ENCODE measurements at regions not wholly inside any gene's neighbourhood (a gene's known extent, or its start where the extent isn't known, plus 50 kb on each side); places are given as distances from the start of the nearest gene placed in this dataset.

- no peak for DNase-seq
- H3K27ac ChIP-seq (ENCODE audit: low read depth in 1 of 3, low read length in 2 of 3) = no peak overlapping the region
- H3K27me3 ChIP-seq (ENCODE audit: control insufficient read depth in 3 of 3, insufficient read depth in 3 of 3, low read length in 3 of 3) = no peaks in the 10 kb centered on the region
- peaks cover 0 to 7% (median 0%) of the 10 kb centered on the region in 3 donors for H3K4me1 ChIP-seq (ENCODE audit: control insufficient read depth in 3 of 3, insufficient read depth in 2 of 3, low read depth in 1 of 3, low read length in 2 of 3)
- no peak for FAIRE-seq
- H3K36me3 ChIP-seq (ENCODE audit: control insufficient read depth in 3 of 3, insufficient read depth in 2 of 3, low read depth in 1 of 3, low read length in 3 of 3) = no peaks in the 10 kb centered on the region
- WGBS, 3 donors = 68 to 75% (median 72%) methylated on average over 6 of the region's 6 CpGs
- no peak overlapping the region for H3K4me3 ChIP-seq (ENCODE audit: low read depth in 1 of 3, low read length in 3 of 3)
- no peaks in the 10 kb centered on the region for H3K9me3 ChIP-seq (ENCODE audit: control insufficient read depth in 2 of 2, insufficient read depth in 1 of 2, low read depth in 1 of 2, low read length in 1 of 2)
These were observed 413.2 kb downstream of the GJA1 start for GRCh38 chr6:121848523-121849255.

GRCh38 chr6:121849477-121849876 is 414.0 kb downstream of the GJA1 start:
- Histone ChIP-seq H3K36me3 (ENCODE audit: control insufficient read depth in 3 of 3, insufficient read depth in 2 of 3, low read depth in 1 of 3, low read length in 3 of 3) (no peaks in the 10 kb centered on the region), H3K4me1 (ENCODE audit: control insufficient read depth in 3 of 3, insufficient read depth in 2 of 3, low read depth in 1 of 3, low read length in 2 of 3) (peaks cover 0 to 7% (median 7%) of the 10 kb centered on the region in 3 donors), H3K27ac (ENCODE audit: low read depth in 1 of 3, low read length in 2 of 3) (no peak overlapping the region), H3K4me3 (ENCODE audit: low read depth in 1 of 3, low read length in 3 of 3) (no peak overlapping the region), H3K9me3 (ENCODE audit: control insufficient read depth in 2 of 2, insufficient read depth in 1 of 2, low read depth in 1 of 2, low read length in 1 of 2) (no peaks in the 10 kb centered on the region), H3K27me3 (ENCODE audit: control insufficient read depth in 3 of 3, insufficient read depth in 3 of 3, low read length in 3 of 3) (no peaks in the 10 kb centered on the region)
- FAIRE-seq = no peak
- WGBS, 3 donors = 56 to 80% (median 65%) methylated on average over 5 of the region's 5 CpGs
- peak; percentile 23 to 66 for DNase-seq

DNA sequence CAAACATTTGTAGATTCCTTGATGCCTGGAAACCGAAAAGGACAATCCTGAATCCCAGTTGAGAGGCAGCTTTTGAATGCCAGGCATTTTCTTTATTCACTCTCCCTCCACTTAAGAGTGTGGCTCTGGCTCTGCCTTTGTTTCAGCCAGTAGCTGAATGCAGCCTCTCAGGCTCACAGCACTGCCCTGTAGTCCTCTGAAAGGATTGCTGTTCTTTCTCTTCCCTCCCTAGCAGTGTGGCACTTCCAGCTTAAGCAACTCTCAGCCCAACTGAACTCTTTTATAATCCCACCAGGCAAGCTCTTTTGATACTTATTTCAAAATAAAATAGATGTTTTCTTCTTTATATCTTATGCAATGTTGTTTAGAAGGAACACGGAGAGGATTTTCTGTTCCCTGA is 415.6 kb downstream of the GJA1 start:
- no peak overlapping the region for H3K27ac ChIP-seq (ENCODE audit: low read depth in 1 of 3, low read length in 2 of 3)
- FAIRE-seq (no peak), DNase-seq (no peak)
- H3K9me3 ChIP-seq (ENCODE audit: control insufficient read depth in 2 of 2, insufficient read depth in 1 of 2, low read depth in 1 of 2, low read length in 1 of 2) = no peaks in the 10 kb centered on the region
- H3K4me3 ChIP-seq (ENCODE audit: low read depth in 1 of 3, low read length in 3 of 3) = no peak overlapping the region
- H3K27me3 ChIP-seq (ENCODE audit: control insufficient read depth in 3 of 3, insufficient read depth in 3 of 3, low read length in 3 of 3) = no peaks in the 10 kb centered on the region
- H3K4me1 ChIP-seq (ENCODE audit: control insufficient read depth in 3 of 3, insufficient read depth in 2 of 3, low read depth in 1 of 3, low read length in 2 of 3) = peaks cover 0 to 10% (median 7%) of the 10 kb centered on the region in 3 donors
- 66 to 81% (median 78%) methylated on average over 2 of the region's 2 CpGs for WGBS, 3 donors
- H3K36me3 ChIP-seq (ENCODE audit: control insufficient read depth in 3 of 3, insufficient read depth in 2 of 3, low read depth in 1 of 3, low read length in 3 of 3) = no peaks in the 10 kb centered on the region

- peak; percentile 62 to 70 for DNase-seq
- WGBS, 3 donors = 5 to 62% (median 48%) methylated on average over 4 of the region's 4 CpGs
- no peak for FAIRE-seq
- Histone ChIP-seq H3K4me1 (ENCODE audit: control insufficient read depth in 3 of 3, insufficient read depth in 2 of 3, low read depth in 1 of 3, low read length in 2 of 3) (peaks cover 0 to 10% (median 0%) of the 10 kb centered on the region in 3 donors), H3K27me3 (ENCODE audit: control insufficient read depth in 3 of 3, insufficient read depth in 3 of 3, low read length in 3 of 3) (no peaks in the 10 kb centered on the region), H3K36me3 (ENCODE audit: control insufficient read depth in 3 of 3, insufficient read depth in 2 of 3, low read depth in 1 of 3, low read length in 3 of 3) (no peaks in the 10 kb centered on the region), H3K27ac (ENCODE audit: low read depth in 1 of 3, low read length in 2 of 3) (no peak overlapping the region), H3K4me3 (ENCODE audit: low read depth in 1 of 3, low read length in 3 of 3) (no peak overlapping the region), H3K9me3 (ENCODE audit: control insufficient read depth in 2 of 2, insufficient read depth in 1 of 2, low read depth in 1 of 2, low read length in 1 of 2) (no peaks in the 10 kb centered on the region)
These were observed 418.2 kb downstream of the GJA1 start for GRCh38 chr6:121853686-121854085.

DNA sequence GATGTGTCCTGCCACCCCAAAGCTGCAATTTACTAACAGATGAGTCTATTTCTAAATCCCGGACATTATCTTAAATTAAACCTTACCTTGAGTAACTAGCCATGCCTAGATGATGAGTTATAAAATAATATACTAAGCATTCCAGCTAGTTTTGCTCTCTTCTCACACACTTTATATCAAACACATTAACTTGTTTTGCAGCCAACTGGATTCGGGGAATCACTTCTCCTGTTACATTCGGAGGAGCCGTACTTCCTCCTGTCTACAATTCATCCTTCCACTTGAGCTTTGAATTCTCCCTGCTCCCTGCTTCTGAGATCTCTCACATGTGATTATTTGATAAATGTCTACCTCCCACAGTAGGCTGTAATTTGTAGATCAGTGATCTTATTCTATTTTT is 420.1 kb downstream of the GJA1 start:
- Histone ChIP-seq H3K36me3 (ENCODE audit: control insufficient read depth in 3 of 3, insufficient read depth in 2 of 3, low read depth in 1 of 3, low read length in 3 of 3) (no peaks in the 10 kb centered on the region), H3K4me3 (ENCODE audit: low read depth in 1 of 3, low read length in 3 of 3) (no peak overlapping the region), H3K27me3 (ENCODE audit: control insufficient read depth in 3 of 3, insufficient read depth in 3 of 3, low read length in 3 of 3) (no peaks in the 10 kb centered on the region), H3K9me3 (ENCODE audit: control insufficient read depth in 2 of 2, insufficient read depth in 1 of 2, low read depth in 1 of 2, low read length in 1 of 2) (no peaks in the 10 kb centered on the region), H3K27ac (ENCODE audit: low read depth in 1 of 3, low read length in 2 of 3) (no peak overlapping the region), H3K4me1 (ENCODE audit: control insufficient read depth in 3 of 3, insufficient read depth in 2 of 3, low read depth in 1 of 3, low read length in 2 of 3) (peaks cover 0 to 10% (median 0%) of the 10 kb centered on the region in 3 donors)
- no peak for FAIRE-seq
- 76 to 88% (median 85%) methylated on average over 4 of the region's 4 CpGs for WGBS, 3 donors
- DNase-seq = no peak

GRCh38 chr6:121856296-121856695 is 420.9 kb downstream of the GJA1 start:
- H3K27me3 ChIP-seq (ENCODE audit: control insufficient read depth in 3 of 3, insufficient read depth in 3 of 3, low read length in 3 of 3) = no peaks in the 10 kb centered on the region
- H3K36me3 ChIP-seq (ENCODE audit: control insufficient read depth in 3 of 3, insufficient read depth in 2 of 3, low read depth in 1 of 3, low read length in 3 of 3) = no peaks in the 10 kb centered on the region
- peaks cover 0 to 10% (median 0%) of the 10 kb centered on the region in 3 donors for H3K4me1 ChIP-seq (ENCODE audit: control insufficient read depth in 3 of 3, insufficient read depth in 2 of 3, low read depth in 1 of 3, low read length in 2 of 3)
- no peak overlapping the region for H3K4me3 ChIP-seq (ENCODE audit: low read depth in 1 of 3, low read length in 3 of 3)
- 69 to 91% (median 89%) methylated on average over 2 of the region's 2 CpGs for WGBS, 3 donors
- no peak overlapping the region for H3K27ac ChIP-seq (ENCODE audit: low read depth in 1 of 3, low read length in 2 of 3)
- H3K9me3 ChIP-seq (ENCODE audit: control insufficient read depth in 2 of 2, insufficient read depth in 1 of 2, low read depth in 1 of 2, low read length in 1 of 2) = no peaks in the 10 kb centered on the region
- DNase-seq = no peak
- FAIRE-seq = no peak

GRCh38 chr6:121857551-121857950 is 422.1 kb downstream of the GJA1 start:
- Histone ChIP-seq H3K4me3 (ENCODE audit: low read depth in 1 of 3, low read length in 3 of 3) (no peak overlapping the region), H3K27me3 (ENCODE audit: control insufficient read depth in 3 of 3, insufficient read depth in 3 of 3, low read length in 3 of 3) (no peaks in the 10 kb centered on the region), H3K27ac (ENCODE audit: low read depth in 1 of 3, low read length in 2 of 3) (no peak overlapping the region), H3K4me1 (ENCODE audit: control insufficient read depth in 3 of 3, insufficient read depth in 2 of 3, low read depth in 1 of 3, low read length in 2 of 3) (peaks cover 0 to 10% (median 0%) of the 10 kb centered on the region in 3 donors), H3K9me3 (ENCODE audit: control insufficient read depth in 2 of 2, insufficient read depth in 1 of 2, low read depth in 1 of 2, low read length in 1 of 2) (no peaks in the 10 kb centered on the region), H3K36me3 (ENCODE audit: control insufficient read depth in 3 of 3, insufficient read depth in 2 of 3, low read depth in 1 of 3, low read length in 3 of 3) (no peaks in the 10 kb centered on the region)
- WGBS, 3 donors = 63 to 83% (median 77%) methylated on average over 2 of the region's 2 CpGs
- FAIRE-seq = no peak
- DNase-seq = peak in 1 of 2 donors; percentile 7

DNA sequence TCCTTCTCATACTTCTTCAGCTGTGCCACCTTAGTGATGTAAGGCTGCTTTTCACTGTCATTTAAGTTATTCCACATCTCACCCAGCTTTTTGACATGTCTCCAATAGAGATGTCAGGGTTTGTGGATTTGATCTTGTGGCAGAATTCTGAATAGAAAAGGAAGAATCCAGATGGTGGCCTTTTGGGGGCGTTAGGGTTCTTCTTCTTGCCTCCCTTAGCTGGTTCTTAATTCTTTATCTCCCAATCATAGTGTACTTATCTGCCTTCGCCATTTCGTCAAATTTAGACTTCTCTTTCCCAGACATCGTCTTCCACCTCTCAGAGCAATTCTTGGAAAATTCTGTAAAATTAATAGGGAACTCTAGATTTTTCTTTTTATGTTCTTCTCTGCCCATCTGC is 422.9 kb downstream of the GJA1 start:
- no peak overlapping the region for H3K27ac ChIP-seq (ENCODE audit: low read depth in 1 of 3, low read length in 2 of 3)
- DNase-seq = no peak
- H3K36me3 ChIP-seq (ENCODE audit: control insufficient read depth in 3 of 3, insufficient read depth in 2 of 3, low read depth in 1 of 3, low read length in 3 of 3) = no peaks in the 10 kb centered on the region
- 88 to 95% (median 89%) methylated on average over 4 of the region's 4 CpGs for WGBS, 3 donors
- no peak overlapping the region for H3K4me3 ChIP-seq (ENCODE audit: low read depth in 1 of 3, low read length in 3 of 3)
- no peaks in the 10 kb centered on the region for H3K9me3 ChIP-seq (ENCODE audit: control insufficient read depth in 2 of 2, insufficient read depth in 1 of 2, low read depth in 1 of 2, low read length in 1 of 2)
- H3K4me1 ChIP-seq (ENCODE audit: control insufficient read depth in 3 of 3, insufficient read depth in 2 of 3, low read depth in 1 of 3, low read length in 2 of 3) = peaks cover 0 to 10% (median 0%) of the 10 kb centered on the region in 3 donors
- no peaks in the 10 kb centered on the region for H3K27me3 ChIP-seq (ENCODE audit: control insufficient read depth in 3 of 3, insufficient read depth in 3 of 3, low read length in 3 of 3)
- no peak for FAIRE-seq

GRCh38 chr6:121858986-121859385 is 423.5 kb downstream of the GJA1 start:
- DNase-seq (no peak), FAIRE-seq (no peak)
- Histone ChIP-seq H3K9me3 (ENCODE audit: control insufficient read depth in 2 of 2, insufficient read depth in 1 of 2, low read depth in 1 of 2, low read length in 1 of 2) (no peaks in the 10 kb centered on the region), H3K4me1 (ENCODE audit: control insufficient read depth in 3 of 3, insufficient read depth in 2 of 3, low read depth in 1 of 3, low read length in 2 of 3) (peaks cover 0 to 7% (median 0%) of the 10 kb centered on the region in 3 donors), H3K27ac (ENCODE audit: low read depth in 1 of 3, low read length in 2 of 3) (no peak overlapping the region), H3K4me3 (ENCODE audit: low read depth in 1 of 3, low read length in 3 of 3) (no peak overlapping the region), H3K27me3 (ENCODE audit: control insufficient read depth in 3 of 3, insufficient read depth in 3 of 3, low read length in 3 of 3) (no peaks in the 10 kb centered on the region), H3K36me3 (ENCODE audit: control insufficient read depth in 3 of 3, insufficient read depth in 2 of 3, low read depth in 1 of 3, low read length in 3 of 3) (no peaks in the 10 kb centered on the region)
- WGBS, 3 donors = 45 to 61% (median 55%) methylated on average over 1 of the region's 1 CpG

Measured in small intestine (tissue), 7 donors.